Endothelial cell (in vitro differentiated cells): ENCODE measurements at regions not wholly inside any gene's neighbourhood (a gene's known extent, or its start where the extent isn't known, plus 50 kb on each side); places are given as distances from the start of the nearest gene placed in this dataset.

Source experiments
- DNase-seq: peaks from one replicate; pipeline ENCODE4 v3.0.0; 2021; ENCODE audit warnings: low spot score
- H3K27ac Mint-ChIP-seq: one replicate; pipeline ENCODE4 v1.8.0; 2021; ENCODE audit warnings: mixed read lengths, inconsistent platforms; ENCODE audit not compliant: unreplicated experiment
- H3K27me3 Mint-ChIP-seq: one replicate; pipeline ENCODE4 v1.8.0; 2021; ENCODE audit warnings: mild to moderate bottlenecking, moderate library complexity, mixed read lengths, inconsistent platforms; ENCODE audit not compliant: unreplicated experiment
- H3K36me3 Mint-ChIP-seq: one replicate; pipeline ENCODE4 v1.8.0; 2021; ENCODE audit warnings: mild to moderate bottlenecking, low read depth, mixed read lengths, inconsistent platforms; ENCODE audit not compliant: unreplicated experiment
- H3K4me1 Mint-ChIP-seq: one replicate; pipeline ENCODE4 v1.8.0; 2021; ENCODE audit warnings: mild to moderate bottlenecking, mixed read lengths, inconsistent platforms; ENCODE audit not compliant: unreplicated experiment
- H3K4me3 Mint-ChIP-seq: one replicate; pipeline ENCODE4 v1.8.0; 2021; ENCODE audit warnings: mild to moderate bottlenecking, mixed read lengths, inconsistent platforms; ENCODE audit not compliant: unreplicated experiment
- H3K9me3 Mint-ChIP-seq: one replicate; pipeline ENCODE4 v1.8.0; 2021; ENCODE audit warnings: mixed read lengths, inconsistent platforms; ENCODE audit not compliant: unreplicated experiment
- CTCF ChIP-seq: fragments of 200-600 bp; sonication (generic); IDR thresholded peaks from one replicate; pipeline ENCODE4 v1.5.0; 2021; ENCODE audit warnings: antibody characterized with exemption; ENCODE audit not compliant: unreplicated experiment

GRCh38 chr6:134590004-134590403 is 272.1 kb upstream of the SGK1 start:
- no peak for DNase-seq
- Mint-ChIP-seq H3K4me1 (no peaks in the 10 kb centered on the region), H3K27me3 (no peaks in the 10 kb centered on the region), H3K36me3 (no peaks in the 10 kb centered on the region), H3K27ac (no peak overlapping the region), H3K9me3 (no peaks in the 10 kb centered on the region), H3K4me3 (no peak overlapping the region)
- TF ChIP-seq CTCF = no peak

- Mint-ChIP-seq H3K27me3 (no peaks in the 10 kb centered on the region), H3K4me3 (no peak overlapping the region), H3K4me1 (no peaks in the 10 kb centered on the region), H3K9me3 (no peaks in the 10 kb centered on the region), H3K36me3 (no peaks in the 10 kb centered on the region), H3K27ac (no peak overlapping the region)
- DNase-seq = no peak
- no peak for TF ChIP-seq CTCF
Observed at GRCh38 chr6:134589512-134589911, 271.6 kb upstream of the SGK1 start.

DNA sequence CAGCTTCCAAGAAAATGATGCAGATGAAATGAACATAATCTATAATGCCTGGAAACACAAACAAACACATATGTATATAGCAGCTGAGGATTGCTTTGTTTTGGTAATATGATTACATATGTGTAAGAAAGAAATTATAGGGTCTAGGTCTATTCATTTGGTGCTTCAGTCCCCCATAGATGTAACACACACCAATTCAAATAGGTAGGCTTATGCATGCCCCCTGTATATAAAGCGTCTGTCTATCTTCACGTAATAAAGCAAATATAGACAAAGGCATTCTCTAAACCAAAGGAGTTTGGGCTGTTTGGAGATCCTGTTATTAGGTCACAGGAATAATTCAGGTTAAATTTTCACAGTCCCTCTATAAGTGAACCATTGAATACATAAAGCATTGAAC is 270.4 kb upstream of the SGK1 start:
- no peaks in the 10 kb centered on the region for H3K9me3 Mint-ChIP-seq
- no peak overlapping the region for H3K27ac Mint-ChIP-seq
- TF ChIP-seq CTCF = no peak
- H3K36me3 Mint-ChIP-seq = no peaks in the 10 kb centered on the region
- H3K4me1 Mint-ChIP-seq = no peaks in the 10 kb centered on the region
- no peak overlapping the region for H3K4me3 Mint-ChIP-seq
- no peak for DNase-seq
- H3K27me3 Mint-ChIP-seq = no peaks in the 10 kb centered on the region

GRCh38 chr6:134585517-134585873 is 267.6 kb upstream of the SGK1 start:
- H3K4me3 Mint-ChIP-seq = no peak overlapping the region
- H3K4me1 Mint-ChIP-seq = no peaks in the 10 kb centered on the region
- H3K36me3 Mint-ChIP-seq = no peaks in the 10 kb centered on the region
- peaks cover 2% of the 10 kb centered on the region for H3K27me3 Mint-ChIP-seq
- DNase-seq = no peak
- no peak overlapping the region for H3K27ac Mint-ChIP-seq
- TF ChIP-seq CTCF = no peak
- H3K9me3 Mint-ChIP-seq = no peaks in the 10 kb centered on the region

GRCh38 chr6:134584847-134585516 is 267.1 kb upstream of the SGK1 start:
- H3K4me1 Mint-ChIP-seq = no peaks in the 10 kb centered on the region
- H3K36me3 Mint-ChIP-seq = no peaks in the 10 kb centered on the region
- peaks cover 2% of the 10 kb centered on the region for H3K27me3 Mint-ChIP-seq
- no peaks in the 10 kb centered on the region for H3K9me3 Mint-ChIP-seq
- H3K27ac Mint-ChIP-seq = no peak overlapping the region
- TF ChIP-seq CTCF = no peak
- no peak overlapping the region for H3K4me3 Mint-ChIP-seq
- DNase-seq = no peak
